GM12892 (cell line): ENCODE measurements at regions not wholly inside any gene's neighbourhood (a gene's known extent, or its start where the extent isn't known, plus 50 kb on each side); places are given as distances from the start of the nearest gene placed in this dataset.
A peak's percentile ranks its signal among the peaks of the same experiment; 100 is the strongest.

ENCODE experiments used
- DNase-seq: peaks from one replicate; pipeline ENCODE4 v3.0.0; 2011; ENCODE audit not compliant: insufficient read length
- FAIRE-seq: peaks from 2 replicates; lab custom pipeline; 2011; peaks lifted over from hg19 to GRCh38; lab: Jason Lieb, UNC
- POLR2A ChIP-seq: IDR thresholded peaks from 2 replicates; pipeline ENCODE4 v1.6.1; 2011; ENCODE audit warnings: low read depth, low read length, control low read depth
- POLR2AphosphoS5 ChIP-seq: IDR thresholded peaks from 2 replicates; pipeline ENCODE4 v1.6.1; 2011; ENCODE audit warnings: low read depth, low read length, control low read depth
- TAF1 ChIP-seq: IDR thresholded peaks from 2 replicates; pipeline ENCODE4 v1.6.1; 2011; ENCODE audit warnings: low read depth, mild to moderate bottlenecking, control low read depth, low read length, borderline replicate concordance

DNA sequence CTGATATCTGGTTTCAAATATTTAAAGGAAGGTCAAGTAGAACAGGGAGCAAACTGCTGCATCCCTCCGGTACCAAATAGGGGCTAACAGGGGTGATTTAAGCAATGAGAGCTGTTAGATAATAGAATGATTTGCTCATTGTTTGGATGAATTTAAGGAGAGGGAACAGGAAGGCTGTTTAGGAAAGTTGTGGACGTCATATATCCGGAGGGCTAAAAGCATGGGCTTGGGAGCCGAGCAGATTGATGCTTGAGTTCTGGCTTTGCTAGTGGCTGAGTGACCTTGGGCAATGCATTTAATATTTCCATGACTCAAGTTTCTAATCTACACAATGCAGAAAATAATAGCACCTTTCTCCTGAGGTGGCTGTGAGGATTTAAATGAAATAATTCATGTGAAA lies 85.4 kb upstream of the RPS23 start:
- TF ChIP-seq TAF1 (no peak), POLR2AphosphoS5 (no peak), POLR2A (no peak)
- no peak for DNase-seq
- no peak for FAIRE-seq

DNA sequence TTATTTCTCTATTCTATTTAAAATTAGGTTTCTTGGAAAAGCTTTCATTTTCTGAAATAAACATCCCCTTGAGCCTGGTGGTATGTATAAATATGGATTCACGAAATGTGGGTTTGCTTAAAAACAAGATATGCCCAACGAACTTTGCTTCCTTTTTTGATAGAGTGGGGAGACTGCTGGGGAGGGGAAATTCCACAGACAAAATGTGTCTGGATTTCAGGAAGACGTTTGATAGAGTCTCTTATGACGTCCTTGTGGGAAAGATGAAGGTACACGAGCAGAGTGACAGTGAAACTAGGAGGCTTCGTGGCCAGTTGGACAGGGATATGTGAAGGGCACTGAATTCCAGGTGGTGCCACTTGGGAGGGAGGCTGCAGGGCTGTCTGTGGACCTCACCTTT lies 84.5 kb upstream of the RPS23 start:
- DNase-seq = no peak
- TF ChIP-seq TAF1 (no peak), POLR2AphosphoS5 (no peak), POLR2A (no peak)

DNA sequence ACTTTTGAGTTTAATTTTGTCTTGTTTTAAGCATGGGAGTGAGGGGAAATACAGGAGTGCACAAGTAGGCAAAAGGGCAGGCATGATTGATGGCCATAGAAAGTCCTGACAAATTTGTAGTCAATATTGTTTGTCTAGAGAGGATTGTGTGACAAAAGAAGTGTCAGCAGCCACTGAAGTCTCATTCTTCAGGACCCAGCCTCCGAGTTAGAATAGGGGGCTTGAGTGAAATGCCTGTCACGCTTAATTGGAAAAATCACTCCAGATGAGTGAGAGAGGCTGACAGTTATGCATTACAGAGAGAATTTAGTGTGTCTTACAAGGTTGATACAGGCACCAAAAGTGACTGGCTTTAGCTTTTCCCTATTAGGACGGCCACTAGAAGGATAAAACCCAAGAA lies 81.9 kb upstream of the RPS23 start:
- DNase-seq (no peak), FAIRE-seq (no peak)
- no peak for TF ChIP-seq POLR2A

More for the DNA sequence above, 84.5 kb upstream of the RPS23 start:
- FAIRE-seq = no peak

DNA sequence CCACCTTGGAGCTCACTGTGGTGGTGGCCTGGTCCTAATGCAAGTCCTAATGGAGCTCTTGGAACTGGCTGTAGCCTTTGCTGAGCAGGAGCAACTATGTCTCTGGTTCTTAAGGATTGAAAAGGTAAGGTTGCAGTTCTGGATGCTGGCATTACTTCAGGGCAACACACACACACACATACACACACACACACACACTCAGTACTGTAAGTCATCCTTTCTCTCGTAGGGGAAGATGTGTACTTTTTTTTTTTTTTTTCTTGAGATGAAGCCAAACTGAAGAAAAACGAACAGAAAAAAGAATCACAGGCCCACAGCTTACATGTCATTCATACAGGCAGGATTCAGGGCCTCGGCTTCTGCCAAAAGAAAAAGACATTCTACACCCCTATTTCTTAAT lies 81.1 kb upstream of the RPS23 start:
- FAIRE-seq (no peak), DNase-seq (no peak)
- no peak for TF ChIP-seq TAF1
- no peak for TF ChIP-seq POLR2A
- no peak for TF ChIP-seq POLR2AphosphoS5

DNA sequence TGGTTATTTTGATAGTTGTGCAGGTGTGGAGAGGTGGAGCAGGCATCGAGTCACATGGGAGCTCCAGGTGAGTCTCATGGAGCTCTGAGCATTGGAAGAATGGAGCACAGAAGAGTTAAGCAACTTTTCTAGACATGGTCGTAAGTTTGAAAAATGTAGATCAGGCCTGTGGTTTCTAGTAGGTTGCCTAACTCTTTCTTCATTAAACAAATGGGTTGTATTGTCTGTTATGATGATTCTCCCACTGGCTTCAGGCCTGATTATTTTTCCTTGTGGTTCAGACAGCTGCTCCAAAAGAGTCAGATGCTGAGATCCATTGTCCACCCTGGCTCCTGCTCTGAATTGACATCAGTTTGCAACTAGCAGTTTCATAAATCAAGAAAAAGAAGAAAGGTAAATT lies 80.3 kb upstream of the RPS23 start:
- FAIRE-seq = no peak
- TF ChIP-seq POLR2A = no peak
- TF ChIP-seq POLR2AphosphoS5 = no peak
- TF ChIP-seq TAF1 = no peak
- DNase-seq = no peak

DNA sequence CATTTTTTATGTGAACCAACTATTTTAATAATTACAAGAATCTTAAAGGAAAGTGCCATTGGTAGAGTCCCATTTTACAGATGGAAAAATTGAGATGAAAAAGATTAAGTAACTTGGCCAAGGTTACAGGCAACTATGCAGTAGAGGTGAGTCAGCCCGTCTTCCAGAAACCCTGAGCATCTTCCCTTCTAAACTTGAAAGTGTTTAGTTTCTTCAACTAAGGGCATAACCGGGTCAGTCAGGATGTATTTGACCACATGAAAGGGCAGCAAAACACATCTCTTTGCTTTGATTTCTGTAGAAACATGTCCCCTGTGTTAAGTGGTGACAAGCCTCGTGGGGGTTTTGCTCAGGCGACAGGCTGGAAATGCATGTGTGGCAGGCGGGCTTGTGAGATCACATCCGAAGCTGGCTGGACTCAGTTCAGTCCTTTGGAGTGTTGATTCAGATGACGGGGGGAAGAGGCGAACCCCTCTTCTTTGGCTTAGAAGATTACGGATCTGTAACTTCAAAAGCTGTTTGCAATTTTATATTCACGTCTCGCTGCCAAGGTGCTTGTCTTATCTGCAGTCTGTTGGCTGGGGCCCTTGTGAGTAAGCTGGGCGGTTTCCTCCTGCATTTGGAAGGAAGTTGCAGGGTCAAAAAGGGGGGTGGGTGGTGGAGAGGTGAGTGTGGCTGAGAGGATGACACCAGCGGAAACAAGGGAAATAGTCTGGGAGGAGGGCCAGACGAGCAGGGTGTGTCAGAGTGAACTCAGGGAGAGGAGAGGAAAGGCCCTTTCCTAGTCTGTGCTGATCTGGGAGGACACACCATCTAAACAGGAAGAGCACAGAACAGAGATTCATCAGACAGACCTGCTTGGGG lies 78.9 kb upstream of the RPS23 start:
- peak; percentile 71 for FAIRE-seq
- no peak for DNase-seq
- TF ChIP-seq TAF1 (no peak), POLR2AphosphoS5 (no peak), POLR2A (no peak)

DNA sequence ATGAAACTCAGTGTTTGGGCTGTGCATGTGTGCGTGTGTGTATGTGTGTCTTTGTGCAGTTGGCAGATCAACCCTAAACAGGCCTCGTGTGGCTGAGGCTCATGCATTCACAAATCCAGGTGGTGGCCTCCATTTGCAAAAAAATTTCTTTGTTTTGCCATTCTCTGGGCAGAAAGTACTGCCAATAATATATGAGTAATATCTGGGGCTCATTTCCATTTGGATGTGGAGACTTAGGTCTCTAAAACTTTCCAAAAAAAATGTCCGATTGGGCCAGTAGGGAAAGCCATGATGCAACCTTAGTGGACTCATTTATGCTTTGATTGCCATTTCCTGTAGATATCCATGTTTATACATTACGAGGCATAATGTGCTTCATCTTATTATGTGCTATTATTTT lies 77.9 kb upstream of the RPS23 start:
- FAIRE-seq (no peak), DNase-seq (no peak)
- TF ChIP-seq TAF1 = no peak
- no peak for TF ChIP-seq POLR2AphosphoS5
- TF ChIP-seq POLR2A = no peak

DNA sequence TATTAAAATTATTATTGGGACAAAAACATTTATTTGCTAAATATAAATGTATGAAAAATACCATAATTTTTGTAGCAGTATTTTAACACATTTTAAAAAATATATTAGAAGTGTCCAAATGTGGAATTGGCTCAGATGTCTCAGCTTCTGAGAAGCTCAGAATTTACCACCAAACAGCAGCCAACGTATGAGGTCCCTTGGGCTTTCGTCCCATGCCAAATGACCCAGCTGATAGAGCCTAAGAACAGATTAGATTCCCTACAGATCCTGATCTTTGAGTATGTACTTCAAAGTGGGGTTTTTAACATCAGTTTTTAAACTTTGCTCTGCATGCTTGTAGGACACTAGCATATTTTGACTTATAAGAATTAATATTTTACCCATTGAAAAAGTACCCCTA lies 77.3 kb upstream of the RPS23 start:
- FAIRE-seq (no peak), DNase-seq (no peak)
- TF ChIP-seq POLR2A (no peak), TAF1 (no peak), POLR2AphosphoS5 (no peak)

DNA sequence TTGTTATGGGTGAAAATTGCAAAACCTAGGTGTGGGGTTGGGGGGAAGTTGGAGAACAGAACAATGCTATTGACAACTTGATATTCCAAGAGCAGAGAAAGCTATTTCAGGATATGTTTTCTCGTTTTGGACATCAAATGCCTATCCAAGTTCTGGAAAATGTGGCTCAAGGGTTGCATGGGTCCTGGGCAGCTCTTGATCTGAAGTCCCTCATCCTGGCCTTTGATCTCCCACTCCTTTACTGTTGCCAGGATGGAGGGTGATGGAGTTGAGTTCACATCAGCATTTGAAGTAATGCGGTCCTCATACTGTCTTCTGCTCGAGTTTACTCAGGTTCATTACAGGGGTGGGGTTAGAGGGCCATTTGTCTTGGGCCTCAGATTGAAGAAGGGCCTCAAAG lies 76.9 kb upstream of the RPS23 start:
- no peak for TF ChIP-seq POLR2A
- TF ChIP-seq POLR2AphosphoS5 = no peak
- TF ChIP-seq TAF1 = no peak
- DNase-seq = no peak
- FAIRE-seq = no peak

DNA sequence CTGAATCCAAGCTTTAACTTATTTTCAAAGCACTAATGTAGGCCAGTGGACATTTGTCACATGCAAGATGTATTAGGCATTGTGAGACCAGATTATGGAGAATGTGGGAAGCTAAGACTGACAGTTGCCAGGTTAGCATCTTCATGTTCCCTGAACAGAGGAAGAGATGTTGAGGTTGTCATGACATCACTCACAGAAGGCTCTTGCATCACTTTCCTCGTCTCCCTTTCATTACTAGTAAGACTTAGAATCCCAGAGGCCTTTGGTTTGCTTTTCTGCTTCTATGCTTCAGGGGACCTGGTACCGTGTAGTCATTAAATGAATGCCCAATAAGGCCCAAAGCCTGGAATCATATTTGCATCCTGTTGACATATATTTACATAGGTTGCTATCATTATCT lies 76.4 kb upstream of the RPS23 start:
- FAIRE-seq = no peak

DNA sequence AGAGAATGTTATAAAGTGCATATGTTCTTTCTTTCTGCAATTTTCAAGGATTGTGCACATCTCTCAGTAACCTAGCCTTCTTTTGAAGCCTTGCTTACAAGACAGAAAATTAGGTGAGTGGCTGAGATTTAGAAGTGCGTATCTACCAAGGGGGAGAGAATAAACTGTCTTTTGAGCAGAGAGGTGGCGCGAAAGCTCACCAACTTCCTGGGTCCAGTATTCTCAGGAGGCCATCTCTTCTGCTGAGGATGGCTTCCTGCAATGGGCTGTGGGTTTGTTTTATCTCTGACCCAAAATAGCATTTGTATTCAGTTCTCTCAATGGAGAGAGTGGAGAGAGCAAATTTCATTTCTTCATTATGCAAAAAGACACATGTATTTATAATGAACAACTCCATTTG lies 75.4 kb upstream of the RPS23 start:
- FAIRE-seq (no peak), DNase-seq (no peak)
- no peak for TF ChIP-seq POLR2AphosphoS5
- TF ChIP-seq POLR2A = no peak
- no peak for TF ChIP-seq TAF1

More for the DNA sequence above, 76.4 kb upstream of the RPS23 start:
- no peak for DNase-seq
- TF ChIP-seq POLR2A (no peak), POLR2AphosphoS5 (no peak), TAF1 (no peak)

DNA sequence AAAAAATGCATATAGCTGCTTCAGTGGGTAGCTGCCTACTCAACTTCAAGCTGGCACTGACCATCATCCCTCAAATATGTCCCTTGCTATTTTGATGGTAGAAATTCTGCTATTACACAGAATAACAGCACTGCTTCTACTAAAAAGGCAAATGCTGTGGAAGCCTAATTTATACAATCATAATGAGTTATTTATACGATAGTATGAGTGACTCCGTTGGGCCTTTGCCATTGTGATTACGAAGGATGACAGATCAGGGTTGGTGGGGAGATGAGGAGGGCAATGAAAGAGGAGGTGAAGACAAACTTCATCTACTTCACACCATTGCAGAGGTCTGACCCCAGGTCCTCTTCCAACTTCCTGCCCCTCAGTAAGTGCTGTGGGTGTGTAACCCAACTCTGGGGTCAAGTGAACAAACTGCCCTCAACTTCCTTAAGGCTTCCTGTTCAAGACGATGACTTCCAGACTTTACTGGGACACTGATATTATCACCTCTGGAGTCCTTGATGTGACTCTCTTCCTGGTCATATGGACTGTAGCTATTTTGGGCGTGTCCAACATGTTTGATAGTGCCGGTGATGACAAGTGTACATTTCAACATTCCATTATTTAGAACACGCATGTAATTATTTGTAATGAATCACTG lies 74.1 kb upstream of the RPS23 start:
- DNase-seq (no peak), FAIRE-seq (no peak)
- no peak for TF ChIP-seq TAF1
- no peak for TF ChIP-seq POLR2AphosphoS5
- TF ChIP-seq POLR2A = no peak

DNA sequence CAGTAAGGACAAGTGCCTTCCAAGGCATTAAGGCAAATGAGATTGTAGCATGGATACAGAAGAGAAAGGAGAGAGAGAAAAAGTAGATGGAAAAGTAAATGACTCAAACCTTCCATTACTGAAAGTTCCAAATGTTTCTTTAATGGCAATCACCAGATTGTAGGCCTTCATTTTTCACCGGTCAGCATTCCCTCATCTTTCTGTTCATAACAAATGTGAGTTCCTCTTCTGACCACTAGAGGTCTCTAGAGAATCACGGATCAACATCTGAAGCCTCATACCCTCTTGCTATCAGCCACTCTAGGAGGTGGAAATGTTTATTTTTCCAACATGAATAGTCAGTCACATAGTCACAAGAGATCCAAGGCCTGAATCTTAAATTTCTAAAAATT lies 73.6 kb upstream of the RPS23 start:
- TF ChIP-seq TAF1 = no peak
- TF ChIP-seq POLR2AphosphoS5 = no peak
- TF ChIP-seq POLR2A = no peak
- peak; percentile 23 for DNase-seq
- peak; percentile 78 for FAIRE-seq
